ENCODE measurements at regions not wholly inside any gene's neighbourhood (a gene's known extent, or its start where the extent isn't known, plus 50 kb on each side); places are given as distances from the start of the nearest gene placed in this dataset.

DNA sequence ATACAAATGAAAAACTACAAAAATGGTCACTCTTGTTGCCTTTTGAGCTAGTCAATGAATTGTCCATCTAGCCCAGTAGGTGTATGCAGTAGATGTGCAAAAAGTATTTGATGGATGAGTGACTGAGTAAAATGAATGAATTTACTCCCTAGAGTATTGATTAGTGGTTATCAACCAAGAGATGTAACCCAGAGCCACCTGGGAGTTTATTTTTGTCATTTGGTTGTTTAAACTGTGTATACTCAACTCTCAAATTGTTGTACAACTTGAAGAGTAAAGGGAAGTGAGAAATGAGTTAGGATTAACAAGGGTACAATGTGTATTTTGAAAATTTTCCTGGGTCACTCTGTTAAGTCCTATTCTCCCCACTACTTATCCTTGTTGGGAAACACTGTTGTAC is 124.1 kb upstream of the TMCO5A start:
- TF ChIP-seq POLR2A (IDR thresholded peaks at IDR 0.05; ENCODE audit: low read depth, low read length) = no peak
- no peak for TF ChIP-seq POLR2AphosphoS5 (IDR thresholded peaks at IDR 0.05; ENCODE audit: low read depth, low read length)
